WTC11 (cell line): ENCODE measurements at regions not wholly inside any gene's neighbourhood (a gene's known extent, or its start where the extent isn't known, plus 50 kb on each side); places are given as distances from the start of the nearest gene placed in this dataset.

ENCODE experiments used
- ATAC-seq: fragments of 200-7000 bp; cut with Tn5 transposase; 2 replicates; pipeline ENCODE4 v1.10.0; 2021; ENCODE audit warnings: mild to moderate bottlenecking, moderate library complexity
- CTCF ChIA-PET: fragments of 300-600 bp; sonication (Branson Sonifier 250); formaldehyde crosslinking; loops from one replicate; lab custom pipeline; 2021; ENCODE audit warnings: antibody characterized with exemption; lab: Charles Lee
- POLR2A ChIA-PET: fragments of 350-600 bp; sonication (Branson Sonifier 250); formaldehyde crosslinking; loops from one replicate; lab custom pipeline; 2021; ENCODE audit warnings: antibody characterized with exemption; lab: Charles Lee
- DNase-seq: peaks from one replicate; pipeline ENCODE4 v3.0.0; 2021; ENCODE audit warnings: low spot score
- H3K27ac Mint-ChIP-seq: 2 replicates; pipeline ENCODE4 v1.8.0; 2021; ENCODE audit warnings: mixed read lengths
- H3K27me3 Mint-ChIP-seq: 2 replicates; pipeline ENCODE4 v1.8.0; 2021; ENCODE audit warnings: low read depth, mild to moderate bottlenecking, moderate library complexity, mixed read lengths
- H3K36me3 Mint-ChIP-seq: 2 replicates; pipeline ENCODE4 v1.8.0; 2021; ENCODE audit warnings: mixed read lengths
- H3K4me1 Mint-ChIP-seq: 2 replicates; pipeline ENCODE4 v1.8.0; 2022; ENCODE audit warnings: mixed read lengths
- H3K4me3 Mint-ChIP-seq: 2 replicates; pipeline ENCODE4 v1.8.0; 2021; ENCODE audit warnings: mild to moderate bottlenecking, moderate library complexity, mixed read lengths
- H3K9me3 Mint-ChIP-seq: 2 replicates; pipeline ENCODE4 v1.8.0; 2021; ENCODE audit warnings: mixed read lengths
- CREM ChIP-seq: sonication (generic); formaldehyde crosslinking; IDR thresholded peaks from 2 replicates; pipeline ENCODE4 v1.8.1; 2022; ENCODE audit warnings: mild to moderate bottlenecking, missing genetic modification reagents, moderate library complexity
- CTCF ChIP-seq: fragments of 200-600 bp; IDR thresholded peaks from 2 replicates; pipeline ENCODE4 v1.8.0; 2022; ENCODE audit warnings: antibody characterized with exemption
- EMX1 ChIP-seq: fragments of 250-450 bp; sonication (Bioruptor Pico); IDR thresholded peaks from 2 replicates; pipeline ENCODE4 v1.8.0; 2021; ENCODE audit warnings: mild to moderate bottlenecking
- FOXJ3 ChIP-seq: sonication (generic); formaldehyde crosslinking; IDR thresholded peaks from 2 replicates; pipeline ENCODE4 v1.9.0; 2021; ENCODE audit warnings: missing genetic modification reagents, mild to moderate bottlenecking, borderline replicate concordance
- HMGA2 ChIP-seq: fragments of 250-450 bp; sonication (Bioruptor Pico); IDR thresholded peaks from 2 replicates; pipeline ENCODE4 v1.4.0; 2021; ENCODE audit warnings: mild to moderate bottlenecking, moderate library complexity
- HMGXB4 ChIP-seq: sonication (generic); formaldehyde crosslinking; IDR thresholded peaks from 2 replicates; pipeline ENCODE4 v1.8.1; 2023; ENCODE audit warnings: mild to moderate bottlenecking, moderate library complexity, missing genetic modification reagents
- KAT7 ChIP-seq: sonication (generic); formaldehyde crosslinking; IDR thresholded peaks from 2 replicates; pipeline ENCODE4 v1.8.1; 2023; ENCODE audit warnings: missing genetic modification reagents, mild to moderate bottlenecking, borderline replicate concordance
- MLX ChIP-seq: sonication (generic); formaldehyde crosslinking; IDR thresholded peaks from 2 replicates; pipeline ENCODE4 v1.8.1; 2023; ENCODE audit warnings: mild to moderate bottlenecking, missing genetic modification reagents, moderate library complexity
- NFYB ChIP-seq: sonication (generic); formaldehyde crosslinking; conservative IDR thresholded peaks from 2 replicates; pipeline ENCODE4 v1.8.0; 2022; ENCODE audit warnings: low read depth, missing genetic modification reagents
- NR2C2 ChIP-seq: sonication (generic); formaldehyde crosslinking; IDR thresholded peaks from 2 replicates; pipeline ENCODE4 v1.8.0; 2022; ENCODE audit warnings: mild to moderate bottlenecking, missing genetic modification reagents
- PREB ChIP-seq: sonication (generic); formaldehyde crosslinking; IDR thresholded peaks from 2 replicates; pipeline ENCODE4 v1.8.1; 2022; ENCODE audit warnings: mild to moderate bottlenecking, missing genetic modification reagents, moderate library complexity, borderline replicate concordance
- PRRX2 ChIP-seq: fragments of 250-450 bp; sonication (Bioruptor Pico); IDR thresholded peaks from 2 replicates; pipeline ENCODE4 v1.8.0; 2021; ENCODE audit warnings: mild to moderate bottlenecking
- RORB ChIP-seq: fragments of 250-450 bp; sonication (Bioruptor Pico); IDR thresholded peaks from 2 replicates; pipeline ENCODE4 v1.9.0; 2021; ENCODE audit warnings: mild to moderate bottlenecking
- SMAD3 ChIP-seq: sonication (generic); formaldehyde crosslinking; IDR thresholded peaks from 2 replicates; pipeline ENCODE4 v1.8.0; 2022; ENCODE audit warnings: missing genetic modification reagents, mild to moderate bottlenecking, borderline replicate concordance
- TEAD4 ChIP-seq: sonication (generic); formaldehyde crosslinking; IDR thresholded peaks from 2 replicates; pipeline ENCODE4 v1.8.0; 2022; ENCODE audit warnings: mild to moderate bottlenecking, missing genetic modification reagents
- ZNF425 ChIP-seq: fragments of 250-450 bp; sonication (Bioruptor Pico); conservative IDR thresholded peaks from 2 replicates; pipeline ENCODE4 v1.9.0; 2021; ENCODE audit warnings: mild to moderate bottlenecking
- ZSCAN18 ChIP-seq: fragments of 250-450 bp; sonication (Bioruptor Pico); IDR thresholded peaks from 2 replicates; pipeline ENCODE4 v2.1.2; 2022; ENCODE audit warnings: mild to moderate bottlenecking, moderate library complexity
- TF ChIP-seq, protein P1 (sequence below): sonication (generic); formaldehyde crosslinking; IDR thresholded peaks from 2 replicates; pipeline ENCODE4 v1.8.0; 2022; ENCODE audit warnings: mild to moderate bottlenecking, missing genetic modification reagents

DNA sequence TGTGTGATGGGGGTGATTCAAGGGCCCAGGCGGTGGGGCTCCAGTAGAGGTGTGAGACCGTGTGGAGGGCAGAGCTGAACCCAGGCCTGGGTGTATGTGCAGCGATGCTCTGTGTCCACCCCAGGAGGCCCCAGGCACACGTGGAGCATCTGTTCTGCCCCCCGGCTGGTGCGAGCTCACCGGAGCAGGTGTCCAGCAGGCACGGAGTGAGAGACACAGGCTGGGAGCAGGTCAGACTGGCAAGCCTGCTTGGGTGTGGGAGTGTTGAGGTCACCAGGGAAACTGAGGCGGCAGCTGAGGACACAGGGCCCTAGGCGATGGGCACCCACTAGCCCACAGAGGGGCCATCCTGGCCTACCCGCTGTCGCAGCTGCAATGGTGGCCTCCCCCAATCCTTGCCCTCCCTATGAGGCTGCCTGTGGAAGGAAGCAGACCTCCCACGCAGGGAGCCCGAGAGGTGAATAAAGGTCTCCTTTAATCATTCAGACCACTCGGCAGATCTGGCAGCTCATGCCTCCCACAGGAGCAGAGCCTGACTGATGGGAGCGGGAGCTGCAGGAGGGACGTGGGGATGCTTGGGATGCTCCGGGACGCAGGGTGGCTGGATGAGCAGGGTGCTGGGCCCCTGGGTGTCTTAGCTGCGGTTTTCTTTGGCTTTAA lies 1165.1 kb downstream of the BRD1 start (continued):
- TF ChIP-seq ZNF425 (CRISPR knock-in tag) (no peak), NR2C2 (CRISPR knock-in tag) (no peak), SMAD3 (no peak), FOXJ3 (CRISPR knock-in tag) (no peak), EMX1 (CRISPR knock-in tag) (no peak), MLX (CRISPR knock-in tag) (no peak), TEAD4 (CRISPR knock-in tag) (no peak), HMGA2 (CRISPR knock-in tag) (no peak)
- TF ChIP-seq, protein P1, sequence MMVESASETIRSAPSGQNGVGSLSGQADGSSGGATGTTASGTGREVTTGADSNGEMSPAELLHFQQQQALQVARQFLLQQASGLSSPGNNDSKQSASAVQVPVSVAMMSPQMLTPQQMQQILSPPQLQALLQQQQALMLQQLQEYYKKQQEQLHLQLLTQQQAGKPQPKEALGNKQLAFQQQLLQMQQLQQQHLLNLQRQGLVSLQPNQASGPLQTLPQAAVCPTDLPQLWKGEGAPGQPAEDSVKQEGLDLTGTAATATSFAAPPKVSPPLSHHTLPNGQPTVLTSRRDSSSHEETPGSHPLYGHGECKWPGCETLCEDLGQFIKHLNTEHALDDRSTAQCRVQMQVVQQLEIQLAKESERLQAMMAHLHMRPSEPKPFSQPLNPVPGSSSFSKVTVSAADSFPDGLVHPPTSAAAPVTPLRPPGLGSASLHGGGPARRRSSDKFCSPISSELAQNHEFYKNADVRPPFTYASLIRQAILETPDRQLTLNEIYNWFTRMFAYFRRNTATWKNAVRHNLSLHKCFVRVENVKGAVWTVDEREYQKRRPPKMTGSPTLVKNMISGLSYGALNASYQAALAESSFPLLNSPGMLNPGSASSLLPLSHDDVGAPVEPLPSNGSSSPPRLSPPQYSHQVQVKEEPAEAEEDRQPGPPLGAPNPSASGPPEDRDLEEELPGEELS (CRISPR knock-in tag), result no peak
- TF ChIP-seq, all 79 proteins: peak for 0

DNA sequence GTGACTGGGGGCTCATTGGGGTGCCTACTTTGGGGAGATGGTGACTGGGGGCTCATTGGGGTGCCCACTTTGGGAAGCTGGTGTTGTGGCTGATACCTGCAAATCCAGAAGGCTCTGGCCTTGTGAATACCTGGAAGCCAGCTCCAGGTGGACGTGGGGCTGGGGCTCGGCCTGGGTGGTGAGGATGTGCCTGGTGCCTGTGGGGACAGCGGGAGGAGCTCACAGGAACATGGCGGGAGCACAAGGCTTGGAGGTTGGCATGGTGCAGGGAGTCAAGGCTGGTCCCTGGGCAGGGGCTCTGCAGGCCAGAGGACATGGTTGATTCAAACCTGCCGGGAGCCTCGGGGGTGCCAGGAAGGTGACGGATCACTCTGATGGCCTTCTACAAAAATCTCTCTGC lies 1165.7 kb downstream of the BRD1 start:
- peaks cover 26% of the 10 kb centered on the region for H3K36me3 Mint-ChIP-seq
- no peaks in the 10 kb centered on the region for H3K4me1 Mint-ChIP-seq
- ATAC-seq (no peak), DNase-seq (no peak)
- H3K4me3 Mint-ChIP-seq, result no peak overlapping the region
- CTCF ChIA-PET, result interaction anchor here (1.3 kb wide), 1 partner anchor 85 kb away, joined by 5 read pairs; no protein-coding TSS in a partner anchor
- no peaks in the 10 kb centered on the region; the same call in 1 of the 2 replicates for H3K27me3 Mint-ChIP-seq
- no peak overlapping the region for H3K27ac Mint-ChIP-seq
- H3K9me3 Mint-ChIP-seq, result peaks cover 26% of the 10 kb centered on the region
- TF ChIP-seq PREB (CRISPR knock-in tag), result no peak
- no peak for TF ChIP-seq PRRX2 (CRISPR knock-in tag)
- no peak for TF ChIP-seq CTCF
- TF ChIP-seq CREM (CRISPR knock-in tag), result no peak
- no peak for TF ChIP-seq HMGXB4
- no peak for TF ChIP-seq ZSCAN18 (CRISPR knock-in tag)
- TF ChIP-seq KAT7, result no peak
- TF ChIP-seq RORB (CRISPR knock-in tag), result no peak
- TF ChIP-seq NFYB, result no peak
- POLR2A ChIA-PET, result no interaction called here
